NB4 (cell line): ENCODE measurements at regions not wholly inside any gene's neighbourhood (a gene's known extent, or its start where the extent isn't known, plus 50 kb on each side); places are given as distances from the start of the nearest gene placed in this dataset.
A peak's percentile ranks its signal among the peaks of the same experiment; 100 is the strongest.

Source experiments
- DNase-seq: peaks from one replicate; pipeline ENCODE4 v3.0.0; 2010; ENCODE audit warnings: low read depth
- H3K4me3 ChIP-seq: one replicate; pipeline ENCODE4 v1.5.1; 2011; ENCODE audit warnings: mild to moderate bottlenecking, low read depth, low read length, moderate library complexity
- MYC ChIP-seq: IDR thresholded peaks from 2 replicates; pipeline ENCODE4 v1.6.1; 2011; ENCODE audit warnings: low read depth, low read length
- POLR2A ChIP-seq: IDR thresholded peaks from 2 replicates; pipeline ENCODE4 v1.6.1; 2011; ENCODE audit warnings: mild to moderate bottlenecking; ENCODE audit not compliant: insufficient read length; ENCODE audit errors: extremely low read depth
- TF ChIP-seq, protein P1 (sequence below): IDR thresholded peaks from one replicate; pipeline ENCODE4 v1.5.1; 2012; ENCODE audit warnings: low read depth, low read length
- TF ChIP-seq, protein P2 (sequence below): IDR thresholded peaks from 2 replicates; pipeline ENCODE4 v1.6.1; 2011; ENCODE audit warnings: low read depth, low read length

DNA sequence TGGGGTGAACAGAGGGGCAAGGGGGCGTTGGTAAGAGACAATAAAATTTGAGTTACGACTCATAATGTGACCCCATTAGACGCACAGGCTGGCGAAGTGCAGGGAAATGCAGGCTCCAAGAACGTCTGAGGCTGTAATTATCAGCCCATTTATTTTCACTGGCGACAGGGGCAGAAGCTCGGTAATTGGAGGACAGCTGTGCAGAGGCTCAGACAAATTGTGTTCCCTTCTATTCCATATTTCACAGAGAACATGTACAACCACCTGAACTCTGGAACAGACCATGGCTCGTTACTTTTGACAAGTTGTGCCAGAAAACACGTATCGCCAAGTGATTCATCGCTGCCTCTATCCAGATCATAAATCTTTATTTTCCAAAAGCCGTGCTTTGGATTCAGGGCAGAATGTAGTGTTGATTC, 137.3 kb upstream of the FRMD4A start:
- DNase-seq, result no peak
- TF ChIP-seq, protein P1, sequence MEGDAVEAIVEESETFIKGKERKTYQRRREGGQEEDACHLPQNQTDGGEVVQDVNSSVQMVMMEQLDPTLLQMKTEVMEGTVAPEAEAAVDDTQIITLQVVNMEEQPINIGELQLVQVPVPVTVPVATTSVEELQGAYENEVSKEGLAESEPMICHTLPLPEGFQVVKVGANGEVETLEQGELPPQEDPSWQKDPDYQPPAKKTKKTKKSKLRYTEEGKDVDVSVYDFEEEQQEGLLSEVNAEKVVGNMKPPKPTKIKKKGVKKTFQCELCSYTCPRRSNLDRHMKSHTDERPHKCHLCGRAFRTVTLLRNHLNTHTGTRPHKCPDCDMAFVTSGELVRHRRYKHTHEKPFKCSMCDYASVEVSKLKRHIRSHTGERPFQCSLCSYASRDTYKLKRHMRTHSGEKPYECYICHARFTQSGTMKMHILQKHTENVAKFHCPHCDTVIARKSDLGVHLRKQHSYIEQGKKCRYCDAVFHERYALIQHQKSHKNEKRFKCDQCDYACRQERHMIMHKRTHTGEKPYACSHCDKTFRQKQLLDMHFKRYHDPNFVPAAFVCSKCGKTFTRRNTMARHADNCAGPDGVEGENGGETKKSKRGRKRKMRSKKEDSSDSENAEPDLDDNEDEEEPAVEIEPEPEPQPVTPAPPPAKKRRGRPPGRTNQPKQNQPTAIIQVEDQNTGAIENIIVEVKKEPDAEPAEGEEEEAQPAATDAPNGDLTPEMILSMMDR, result no peak
- TF ChIP-seq, protein P2, sequence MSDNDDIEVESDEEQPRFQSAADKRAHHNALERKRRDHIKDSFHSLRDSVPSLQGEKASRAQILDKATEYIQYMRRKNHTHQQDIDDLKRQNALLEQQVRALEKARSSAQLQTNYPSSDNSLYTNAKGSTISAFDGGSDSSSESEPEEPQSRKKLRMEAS, result no peak
- TF ChIP-seq POLR2A, result no peak
- TF ChIP-seq MYC, result no peak
- H3K4me3 ChIP-seq, result no peak overlapping the region

DNA sequence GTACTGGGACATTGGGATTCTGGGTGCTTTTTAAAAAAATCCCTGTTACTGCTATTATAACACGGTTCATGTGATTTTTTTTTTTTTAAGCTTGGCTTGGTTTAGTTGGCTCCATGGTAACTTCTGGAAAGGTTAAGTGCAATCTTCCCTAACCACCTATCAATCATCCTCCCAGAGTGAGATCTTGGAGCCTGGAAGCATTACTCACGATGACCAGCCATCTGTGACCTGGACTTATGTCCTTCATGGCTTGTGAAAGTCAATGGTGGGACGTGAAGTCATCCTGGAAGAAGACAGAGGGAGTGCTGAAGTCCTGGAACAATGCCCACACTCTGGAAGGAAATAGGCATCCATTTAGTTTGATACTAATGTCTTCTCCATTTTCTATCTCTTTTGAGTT, 135.5 kb upstream of the FRMD4A start:
- TF ChIP-seq, protein P2, result no peak
- TF ChIP-seq, protein P1, result no peak
- TF ChIP-seq MYC (no peak), POLR2A (no peak)
- H3K4me3 ChIP-seq, result no peak overlapping the region
- DNase-seq, result no peak

DNA sequence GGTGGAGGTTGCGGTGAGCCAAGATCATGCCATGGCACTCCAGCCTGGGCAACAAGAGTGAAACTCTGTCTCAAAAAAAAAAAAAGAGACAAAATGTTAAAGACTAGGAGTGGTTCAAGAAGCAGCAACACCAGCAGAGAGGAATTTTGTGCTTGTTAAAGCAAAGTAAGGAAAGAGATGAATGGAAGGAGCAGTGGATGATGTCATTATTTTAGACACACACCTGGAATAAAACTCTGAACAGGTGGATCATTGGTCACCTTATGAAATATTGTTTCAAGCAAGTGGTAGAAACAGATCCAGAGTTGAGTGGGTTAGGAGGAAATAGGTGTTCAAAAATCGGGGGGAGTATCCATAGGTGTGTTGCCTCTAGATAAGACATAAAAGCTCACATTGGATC, 129.7 kb upstream of the FRMD4A start:
- TF ChIP-seq, protein P2, result no peak
- no peak for TF ChIP-seq POLR2A
- TF ChIP-seq MYC, result no peak
- TF ChIP-seq, protein P1, result no peak
- H3K4me3 ChIP-seq, result no peak overlapping the region
- DNase-seq, result no peak

DNA sequence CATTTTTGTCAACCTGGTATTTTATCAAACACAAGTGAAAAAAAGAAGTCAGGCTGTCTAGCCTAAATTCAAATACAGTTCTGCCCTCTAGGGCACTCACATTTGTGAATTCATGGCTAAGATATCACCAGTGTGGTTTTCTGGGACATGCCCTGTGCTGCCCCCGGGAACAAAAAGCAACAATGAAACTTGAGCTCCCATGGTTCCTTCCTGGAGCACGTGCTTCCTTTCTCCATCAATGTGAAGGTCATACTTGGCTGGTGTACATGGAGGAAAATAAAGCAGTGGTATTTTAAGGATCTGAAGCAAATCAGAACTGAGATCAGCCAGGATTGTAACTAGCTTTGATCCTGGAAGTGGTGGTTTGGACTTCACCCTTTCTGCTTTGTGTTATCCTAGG, 128.9 kb upstream of the FRMD4A start:
- TF ChIP-seq POLR2A (no peak), MYC (no peak)
- TF ChIP-seq, protein P2, result peak; percentile 21; the same call in 1 of the 2 replicates
- H3K4me3 ChIP-seq, result no peak overlapping the region
- no peak for DNase-seq

DNA sequence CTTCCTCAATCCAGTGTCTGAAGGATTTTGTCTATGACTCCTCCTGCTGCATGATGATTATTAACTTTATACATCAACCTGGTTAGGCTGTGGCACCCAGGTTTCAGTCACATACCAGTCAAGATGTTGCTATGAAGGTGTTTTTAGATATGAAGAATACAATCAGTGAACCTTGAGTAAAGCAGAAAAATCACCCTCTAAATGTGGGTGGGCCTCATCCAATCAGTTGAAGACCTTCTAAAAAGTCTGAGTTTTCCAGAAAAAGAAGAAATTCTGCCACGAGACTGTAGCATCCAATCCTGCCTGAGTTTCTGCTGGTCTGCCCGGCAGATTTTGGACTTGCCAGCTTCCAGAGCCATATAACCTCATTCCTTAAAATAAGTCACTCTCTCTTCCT, 126.1 kb upstream of the FRMD4A start:
- H3K4me3 ChIP-seq, result no peak overlapping the region
- DNase-seq, result no peak
- TF ChIP-seq, protein P2, result no peak
- TF ChIP-seq POLR2A (no peak), MYC (no peak)
- TF ChIP-seq, protein P1, result no peak

DNA sequence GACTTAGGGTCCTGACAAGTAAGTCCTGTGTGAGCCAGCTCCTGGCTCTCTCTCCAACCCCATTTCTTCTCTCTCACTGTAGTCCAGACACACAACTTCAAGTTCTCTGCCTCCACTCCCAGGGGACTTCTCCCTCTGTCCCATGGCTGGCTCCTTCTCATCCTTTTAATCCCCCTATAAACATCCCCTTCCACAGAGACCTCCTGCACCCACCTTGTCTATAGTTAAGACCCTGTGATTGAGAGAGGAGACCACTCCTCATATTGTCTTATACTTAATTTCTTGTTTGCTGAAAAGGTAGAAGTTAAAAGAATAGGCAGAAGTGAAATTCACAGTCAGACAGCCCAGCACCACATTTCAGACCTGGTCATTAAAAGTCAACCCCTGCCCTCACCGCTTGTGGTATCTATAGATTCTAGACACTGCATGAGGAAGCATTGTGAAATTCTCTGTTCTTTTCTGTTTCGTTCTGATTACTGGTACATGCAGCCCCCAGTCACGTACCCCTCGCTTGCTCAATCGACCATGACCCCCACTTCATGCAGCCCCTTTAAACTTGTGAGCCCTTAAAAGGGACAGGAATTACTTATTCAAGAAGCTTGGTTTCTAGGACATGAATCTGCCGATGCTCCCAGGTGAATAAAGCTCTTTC, 125.6 kb upstream of the FRMD4A start:
- DNase-seq, result no peak
- no peak for TF ChIP-seq POLR2A
- TF ChIP-seq MYC, result no peak
- TF ChIP-seq, protein P1, result no peak
- TF ChIP-seq, protein P2, result no peak

More for the DNA sequence above, 125.6 kb upstream of the FRMD4A start:
- H3K4me3 ChIP-seq, result no peak overlapping the region
